Retina (tissue), 1 donor: ENCODE measurements at regions not wholly inside any gene's neighbourhood (a gene's known extent, or its start where the extent isn't known, plus 50 kb on each side); places are given as distances from the start of the nearest gene placed in this dataset.

Source experiments
- DNase-seq: peaks from one replicate; pipeline ENCODE4 v3.0.0-alpha.2; 2016

DNA sequence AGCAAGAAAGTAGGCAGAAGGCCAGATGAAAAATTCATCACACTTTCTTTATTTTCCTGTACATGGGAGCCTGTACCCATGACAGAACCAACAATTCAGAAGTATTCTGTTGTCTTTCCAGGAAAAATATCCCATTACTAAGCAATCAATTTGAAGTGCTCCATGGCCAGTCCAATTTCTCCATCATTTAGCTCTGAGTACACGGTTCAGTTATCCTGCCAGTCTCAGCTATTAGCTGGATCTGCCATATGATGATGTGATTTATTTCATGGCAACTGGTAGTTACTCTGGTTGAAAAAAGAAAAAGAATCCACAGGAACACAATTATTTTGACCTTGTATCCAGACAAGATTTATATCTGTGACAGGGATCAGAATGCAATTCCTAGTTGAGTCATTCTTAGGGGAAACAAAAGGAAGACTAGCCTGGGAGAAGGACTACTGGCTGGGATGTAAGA lies 70.6 kb upstream of the GORAB start:
- DNase-seq: no peak

DNA sequence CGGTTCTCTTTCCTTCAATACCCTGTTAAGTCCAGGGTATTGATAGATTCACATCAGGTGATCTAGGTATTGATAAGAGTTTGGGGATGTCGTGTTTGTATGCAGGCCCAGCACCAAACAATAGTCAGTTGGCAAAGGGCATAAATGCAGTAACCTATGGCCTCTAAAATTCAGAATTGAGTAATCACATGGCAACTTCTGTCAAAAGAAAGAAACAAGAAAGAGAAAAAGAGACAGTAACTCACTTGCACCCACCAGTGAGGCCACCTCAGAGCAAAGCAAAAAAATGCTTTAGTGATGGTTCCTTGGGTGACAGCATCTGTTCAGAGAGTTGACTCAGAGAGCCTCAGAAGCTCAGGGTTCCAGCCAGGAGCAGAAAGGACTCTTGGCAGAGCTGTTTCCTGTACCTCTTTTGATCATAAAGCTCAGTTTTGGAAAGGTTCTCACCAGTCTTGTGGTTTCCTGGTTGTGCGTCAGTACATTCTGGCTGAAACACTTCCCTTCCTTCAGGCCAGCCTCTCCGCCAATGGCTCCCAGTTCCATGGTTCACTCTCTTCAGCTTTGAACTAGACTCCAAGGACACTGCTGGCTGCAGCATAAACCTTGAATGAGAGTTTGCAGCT lies 70.1 kb upstream of the GORAB start:
- no peak for DNase-seq

DNA sequence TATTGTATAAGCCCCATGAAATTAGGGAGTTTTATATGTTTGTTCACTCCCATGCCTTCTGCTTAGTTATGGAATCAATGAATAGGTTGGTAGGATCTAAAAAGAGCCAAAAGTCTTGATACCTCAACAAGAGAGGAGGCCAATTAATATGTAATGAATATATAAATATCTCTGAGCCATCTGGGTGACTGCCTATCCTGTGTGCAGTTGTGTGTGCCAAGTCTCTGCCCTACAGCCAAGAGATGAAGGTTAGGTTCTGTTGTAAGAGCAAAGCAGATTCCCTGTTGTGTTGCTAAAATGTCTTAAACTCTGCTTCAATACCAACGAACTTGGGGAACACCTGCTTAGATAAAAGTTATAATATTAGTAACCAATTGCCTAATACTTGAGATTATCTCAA lies 61.8 kb upstream of the GORAB start:
- DNase-seq: no peak

DNA sequence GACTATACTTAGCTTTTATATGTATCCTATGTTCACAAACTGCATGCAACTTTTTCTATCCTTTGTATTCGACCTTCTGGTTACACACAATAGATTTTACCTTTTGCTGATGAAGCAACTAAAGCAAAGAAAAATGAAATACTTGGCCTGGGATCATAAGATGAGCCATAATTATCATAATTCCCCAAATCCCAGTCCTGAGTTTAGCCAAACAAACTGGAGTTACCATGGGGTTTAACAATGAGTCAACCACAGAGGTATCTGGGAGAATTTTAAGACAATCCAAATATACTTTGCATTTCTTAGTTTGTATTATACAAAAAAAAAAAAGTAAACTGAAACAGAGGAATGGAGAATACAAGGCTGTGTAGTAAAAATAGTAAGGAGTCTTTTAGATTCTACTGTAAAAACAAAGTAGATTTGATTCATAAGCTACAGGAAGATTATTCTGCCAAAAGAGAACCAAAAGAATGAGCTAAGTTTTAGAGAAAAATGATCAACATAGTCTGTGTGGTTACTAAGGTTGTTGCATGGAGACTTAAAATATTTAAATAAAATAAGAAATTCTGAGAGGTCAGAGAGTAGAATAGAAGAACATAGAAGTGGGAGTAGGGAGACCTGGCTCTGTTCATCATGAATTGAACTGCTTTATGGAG lies 60.4 kb upstream of the GORAB start:
- no peak for DNase-seq

GRCh38 chr1:170481000-170481399 lies 51.0 kb upstream of the GORAB start:
- no peak for DNase-seq
